WTC11 (cell line): ENCODE measurements at regions not wholly inside any gene's neighbourhood (a gene's known extent, or its start where the extent isn't known, plus 50 kb on each side); places are given as distances from the start of the nearest gene placed in this dataset.

Source experiments
- ATF1 ChIP-seq: sonication (generic); formaldehyde crosslinking; IDR thresholded peaks from 2 replicates; pipeline ENCODE4 v1.8.1; 2023; ENCODE audit warnings: mild to moderate bottlenecking, moderate library complexity, missing genetic modification reagents
- PRDM15 ChIP-seq: sonication (generic); formaldehyde crosslinking; IDR thresholded peaks from 2 replicates; pipeline ENCODE4 v1.8.0; 2022; ENCODE audit warnings: missing genetic modification reagents
- PREB ChIP-seq: sonication (generic); formaldehyde crosslinking; IDR thresholded peaks from 2 replicates; pipeline ENCODE4 v1.8.1; 2022; ENCODE audit warnings: mild to moderate bottlenecking, missing genetic modification reagents, moderate library complexity, borderline replicate concordance
- TCF7 ChIP-seq: sonication (generic); formaldehyde crosslinking; IDR thresholded peaks from 2 replicates; pipeline ENCODE4 v1.8.0; 2022; ENCODE audit warnings: mild to moderate bottlenecking, low read depth, missing genetic modification reagents, moderate library complexity
- ZNF219 ChIP-seq: sonication (generic); formaldehyde crosslinking; IDR thresholded peaks from 2 replicates; pipeline ENCODE4 v1.8.0; 2023; ENCODE audit warnings: missing genetic modification reagents, mild to moderate bottlenecking, borderline replicate concordance
- ZNF232 ChIP-seq: sonication (generic); formaldehyde crosslinking; IDR thresholded peaks from 2 replicates; pipeline ENCODE4 v1.8.0; 2022; ENCODE audit warnings: mild to moderate bottlenecking, missing genetic modification reagents
- ZNF425 ChIP-seq: fragments of 250-450 bp; sonication (Bioruptor Pico); conservative IDR thresholded peaks from 2 replicates; pipeline ENCODE4 v1.9.0; 2021; ENCODE audit warnings: mild to moderate bottlenecking
- TF ChIP-seq, protein P1 (sequence below): fragments of 200-600 bp; IDR thresholded peaks from 2 replicates; pipeline ENCODE4 v1.8.0; 2022; ENCODE audit warnings: antibody characterized with exemption
- TF ChIP-seq, protein P2 (sequence below): sonication (generic); formaldehyde crosslinking; IDR thresholded peaks from 2 replicates; pipeline ENCODE4 v1.8.1; 2023; ENCODE audit warnings: mild to moderate bottlenecking, missing genetic modification reagents, moderate library complexity
- TF ChIP-seq, protein P3 (sequence below): sonication (generic); formaldehyde crosslinking; IDR thresholded peaks from 2 replicates; pipeline ENCODE4 v1.8.0; 2022; ENCODE audit warnings: mild to moderate bottlenecking, missing genetic modification reagents

DNA sequence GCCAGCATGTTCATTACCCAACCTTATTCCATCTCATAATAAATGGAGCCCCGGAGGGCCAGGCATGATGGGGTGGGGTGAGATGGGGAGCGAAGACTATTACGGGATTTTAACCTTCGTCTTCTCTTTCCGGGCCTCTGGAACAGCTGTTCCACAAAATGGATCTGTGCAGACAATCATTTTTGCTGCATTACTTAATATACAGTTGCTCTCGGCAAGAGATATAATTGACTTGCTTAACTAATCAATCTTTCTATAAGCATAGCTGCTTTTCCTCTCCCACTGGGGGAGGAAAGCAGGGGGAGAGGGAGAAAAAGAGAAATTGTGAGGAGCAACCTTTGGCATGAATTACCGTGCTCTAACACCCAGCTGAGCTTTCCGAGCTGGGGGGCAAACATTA lies 440.4 kb downstream of the BUD13 start:
- TF ChIP-seq, protein P1, sequence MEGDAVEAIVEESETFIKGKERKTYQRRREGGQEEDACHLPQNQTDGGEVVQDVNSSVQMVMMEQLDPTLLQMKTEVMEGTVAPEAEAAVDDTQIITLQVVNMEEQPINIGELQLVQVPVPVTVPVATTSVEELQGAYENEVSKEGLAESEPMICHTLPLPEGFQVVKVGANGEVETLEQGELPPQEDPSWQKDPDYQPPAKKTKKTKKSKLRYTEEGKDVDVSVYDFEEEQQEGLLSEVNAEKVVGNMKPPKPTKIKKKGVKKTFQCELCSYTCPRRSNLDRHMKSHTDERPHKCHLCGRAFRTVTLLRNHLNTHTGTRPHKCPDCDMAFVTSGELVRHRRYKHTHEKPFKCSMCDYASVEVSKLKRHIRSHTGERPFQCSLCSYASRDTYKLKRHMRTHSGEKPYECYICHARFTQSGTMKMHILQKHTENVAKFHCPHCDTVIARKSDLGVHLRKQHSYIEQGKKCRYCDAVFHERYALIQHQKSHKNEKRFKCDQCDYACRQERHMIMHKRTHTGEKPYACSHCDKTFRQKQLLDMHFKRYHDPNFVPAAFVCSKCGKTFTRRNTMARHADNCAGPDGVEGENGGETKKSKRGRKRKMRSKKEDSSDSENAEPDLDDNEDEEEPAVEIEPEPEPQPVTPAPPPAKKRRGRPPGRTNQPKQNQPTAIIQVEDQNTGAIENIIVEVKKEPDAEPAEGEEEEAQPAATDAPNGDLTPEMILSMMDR, result no peak
- TF ChIP-seq ZNF219 (no peak), PREB (CRISPR knock-in tag) (no peak), PRDM15 (CRISPR knock-in tag) (no peak), TCF7 (CRISPR knock-in tag) (no peak), ATF1 (no peak), ZNF425 (no peak), ZNF232 (CRISPR knock-in tag) (no peak)
- TF ChIP-seq, protein P2, sequence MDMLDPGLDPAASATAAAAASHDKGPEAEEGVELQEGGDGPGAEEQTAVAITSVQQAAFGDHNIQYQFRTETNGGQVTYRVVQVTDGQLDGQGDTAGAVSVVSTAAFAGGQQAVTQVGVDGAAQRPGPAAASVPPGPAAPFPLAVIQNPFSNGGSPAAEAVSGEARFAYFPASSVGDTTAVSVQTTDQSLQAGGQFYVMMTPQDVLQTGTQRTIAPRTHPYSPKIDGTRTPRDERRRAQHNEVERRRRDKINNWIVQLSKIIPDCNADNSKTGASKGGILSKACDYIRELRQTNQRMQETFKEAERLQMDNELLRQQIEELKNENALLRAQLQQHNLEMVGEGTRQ, result no peak
- TF ChIP-seq, protein P3, sequence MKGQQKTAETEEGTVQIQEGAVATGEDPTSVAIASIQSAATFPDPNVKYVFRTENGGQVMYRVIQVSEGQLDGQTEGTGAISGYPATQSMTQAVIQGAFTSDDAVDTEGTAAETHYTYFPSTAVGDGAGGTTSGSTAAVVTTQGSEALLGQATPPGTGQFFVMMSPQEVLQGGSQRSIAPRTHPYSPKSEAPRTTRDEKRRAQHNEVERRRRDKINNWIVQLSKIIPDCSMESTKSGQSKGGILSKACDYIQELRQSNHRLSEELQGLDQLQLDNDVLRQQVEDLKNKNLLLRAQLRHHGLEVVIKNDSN (CRISPR knock-in tag), result no peak
